ENCODE measurements at regions not wholly inside any gene's neighbourhood (a gene's known extent, or its start where the extent isn't known, plus 50 kb on each side); places are given as distances from the start of the nearest gene placed in this dataset.

DNA sequence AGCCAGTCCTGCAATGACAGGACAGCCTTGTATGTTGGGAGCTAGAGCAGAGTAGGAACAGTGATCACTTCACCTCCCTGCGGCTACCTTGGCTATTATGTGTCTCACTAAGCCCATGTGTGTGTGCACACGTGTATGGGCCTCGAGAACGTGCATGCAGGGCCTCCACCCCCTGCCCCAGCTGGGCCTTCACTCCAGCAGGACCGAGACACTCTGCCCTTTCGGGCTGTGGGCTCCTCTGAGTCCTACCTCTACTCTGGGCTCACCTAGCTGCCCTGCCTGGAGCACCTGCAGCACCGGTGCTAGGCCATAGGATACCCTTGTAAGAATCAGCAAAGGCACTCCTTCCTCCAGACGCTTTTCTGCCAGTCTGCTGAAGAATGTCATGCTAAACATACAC, 77.5 kb downstream of the LINGO1 start:
- H3K9me3 ChIP-seq (ENCODE audit: insufficient read depth, low read depth, low read length), result no peaks in the 10 kb centered on the region
- no peaks in the 10 kb centered on the region for H3K4me1 ChIP-seq (ENCODE audit: insufficient read depth, low read length, poor library complexity, severe bottlenecking)
- no peak for TF ChIP-seq EZH2phosphoT487 (IDR thresholded peaks at IDR 0.05; ENCODE audit: borderline replicate concordance)
- TF ChIP-seq, protein P1, sequence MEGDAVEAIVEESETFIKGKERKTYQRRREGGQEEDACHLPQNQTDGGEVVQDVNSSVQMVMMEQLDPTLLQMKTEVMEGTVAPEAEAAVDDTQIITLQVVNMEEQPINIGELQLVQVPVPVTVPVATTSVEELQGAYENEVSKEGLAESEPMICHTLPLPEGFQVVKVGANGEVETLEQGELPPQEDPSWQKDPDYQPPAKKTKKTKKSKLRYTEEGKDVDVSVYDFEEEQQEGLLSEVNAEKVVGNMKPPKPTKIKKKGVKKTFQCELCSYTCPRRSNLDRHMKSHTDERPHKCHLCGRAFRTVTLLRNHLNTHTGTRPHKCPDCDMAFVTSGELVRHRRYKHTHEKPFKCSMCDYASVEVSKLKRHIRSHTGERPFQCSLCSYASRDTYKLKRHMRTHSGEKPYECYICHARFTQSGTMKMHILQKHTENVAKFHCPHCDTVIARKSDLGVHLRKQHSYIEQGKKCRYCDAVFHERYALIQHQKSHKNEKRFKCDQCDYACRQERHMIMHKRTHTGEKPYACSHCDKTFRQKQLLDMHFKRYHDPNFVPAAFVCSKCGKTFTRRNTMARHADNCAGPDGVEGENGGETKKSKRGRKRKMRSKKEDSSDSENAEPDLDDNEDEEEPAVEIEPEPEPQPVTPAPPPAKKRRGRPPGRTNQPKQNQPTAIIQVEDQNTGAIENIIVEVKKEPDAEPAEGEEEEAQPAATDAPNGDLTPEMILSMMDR (conservative IDR thresholded peaks at IDR 0.05; ENCODE audit: low read length), result no peak
- no peaks in the 10 kb centered on the region for H3K36me3 ChIP-seq (ENCODE audit: insufficient read depth, low read length)
- no peak overlapping the region for H3K4me3 ChIP-seq (ENCODE audit: low read length, poor library complexity, severe bottlenecking)
- no peaks in the 10 kb centered on the region for H3K9me2 ChIP-seq (replicated peaks; ENCODE audit: low read depth, low read length)
- H4K20me1 ChIP-seq (ENCODE audit: insufficient read depth, low read length, poor library complexity, severe bottlenecking), result no peaks in the 10 kb centered on the region
- no peak overlapping the region for H3K4me2 ChIP-seq (ENCODE audit: low read depth, low read length, poor library complexity, severe bottlenecking)
- H2AFZ ChIP-seq (ENCODE audit: low read length), result no peak overlapping the region
- no peaks in the 10 kb centered on the region for H3K79me2 ChIP-seq (ENCODE audit: insufficient read depth, low read length)
- no peaks in the 10 kb centered on the region for H3F3A ChIP-seq (ENCODE audit: low read depth)
- H3K27me3 ChIP-seq (ENCODE audit: insufficient read depth, low read length, poor library complexity, severe bottlenecking), result no peaks in the 10 kb centered on the region
- H3K9ac ChIP-seq (ENCODE audit: low read depth, low read length, poor library complexity, severe bottlenecking), result no peak overlapping the region

DNA sequence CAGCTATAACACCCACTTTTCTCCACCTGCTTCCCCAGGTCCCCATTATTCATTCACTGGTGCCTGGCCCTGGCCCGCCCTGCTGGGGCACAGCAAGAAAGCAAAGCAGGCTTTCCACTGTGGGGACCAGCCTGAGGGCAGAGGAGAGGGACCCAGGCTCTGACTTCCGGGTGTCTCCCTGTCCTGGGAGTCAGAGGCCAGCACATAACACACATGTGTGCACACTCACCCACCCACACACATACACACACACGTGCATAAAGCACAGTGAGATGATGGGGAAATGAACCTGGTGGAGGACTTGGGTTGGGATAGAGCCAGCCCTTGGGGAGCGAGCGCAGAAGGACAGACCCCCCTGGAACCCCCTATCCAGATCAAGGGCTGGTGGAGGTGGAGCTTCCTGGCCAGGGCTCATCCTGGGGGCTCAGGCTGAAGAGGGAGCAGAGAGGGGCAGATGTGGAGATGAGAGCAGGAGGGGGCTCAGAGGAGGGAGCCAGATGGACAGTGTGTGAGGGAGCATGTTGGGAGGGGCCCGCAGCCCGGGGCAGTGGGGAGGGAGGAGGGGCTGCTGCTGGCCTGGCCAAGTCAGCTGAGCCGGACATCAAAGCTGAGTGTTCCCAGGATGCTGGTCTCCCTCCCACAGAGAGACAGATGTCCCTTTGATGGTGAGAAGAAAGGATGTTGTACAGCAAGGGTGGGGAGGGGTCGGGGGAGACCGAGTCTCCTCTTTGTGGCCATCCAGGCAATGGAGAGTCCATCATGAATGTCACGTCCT, 78.2 kb downstream of the LINGO1 start:
- Histone ChIP-seq H3K4me1 (ENCODE audit: insufficient read depth, low read length, poor library complexity, severe bottlenecking) (no peaks in the 10 kb centered on the region), H3K9me3 (ENCODE audit: insufficient read depth, low read depth, low read length) (no peaks in the 10 kb centered on the region), H3K9ac (ENCODE audit: low read depth, low read length, poor library complexity, severe bottlenecking) (no peak overlapping the region), H3K4me2 (ENCODE audit: low read depth, low read length, poor library complexity, severe bottlenecking) (no peak overlapping the region), H3K4me3 (ENCODE audit: low read length, poor library complexity, severe bottlenecking) (no peak overlapping the region), H2AFZ (ENCODE audit: low read length) (no peak overlapping the region), H3K79me2 (ENCODE audit: insufficient read depth, low read length) (no peaks in the 10 kb centered on the region), H4K20me1 (ENCODE audit: insufficient read depth, low read length, poor library complexity, severe bottlenecking) (no peaks in the 10 kb centered on the region), H3K9me2 (replicated peaks; ENCODE audit: low read depth, low read length) (no peaks in the 10 kb centered on the region), H3K27me3 (ENCODE audit: insufficient read depth, low read length, poor library complexity, severe bottlenecking) (no peaks in the 10 kb centered on the region), H3K36me3 (ENCODE audit: insufficient read depth, low read length) (no peaks in the 10 kb centered on the region), H3F3A (ENCODE audit: low read depth) (no peaks in the 10 kb centered on the region)
- no peak for TF ChIP-seq EZH2phosphoT487 (IDR thresholded peaks at IDR 0.05; ENCODE audit: borderline replicate concordance)
- TF ChIP-seq, protein P1 (conservative IDR thresholded peaks at IDR 0.05; ENCODE audit: low read length), result no peak

DNA sequence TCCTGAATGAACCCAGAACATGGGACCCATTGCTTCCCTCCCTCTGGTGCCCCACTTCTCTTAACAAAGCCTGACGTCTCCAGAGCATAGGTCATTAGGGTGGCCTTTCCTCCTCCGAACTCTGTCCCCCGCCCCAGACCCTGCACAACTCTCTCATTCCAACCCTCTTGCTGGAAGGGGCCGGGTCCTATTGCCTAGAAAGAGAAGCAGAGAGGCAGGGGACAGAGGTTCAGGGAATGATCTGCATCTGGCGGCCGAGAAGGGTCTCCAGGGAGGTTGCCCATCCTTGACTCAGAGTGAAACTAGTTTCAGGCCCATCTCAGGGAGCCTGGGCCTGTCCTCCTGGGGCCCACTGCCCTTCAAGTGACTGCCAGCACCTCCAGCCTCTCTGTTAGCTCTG, 79.0 kb downstream of the LINGO1 start:
- no peaks in the 10 kb centered on the region for H3F3A ChIP-seq (ENCODE audit: low read depth)
- H3K27me3 ChIP-seq (ENCODE audit: insufficient read depth, low read length, poor library complexity, severe bottlenecking), result no peaks in the 10 kb centered on the region
- H3K9me2 ChIP-seq (replicated peaks; ENCODE audit: low read depth, low read length), result no peaks in the 10 kb centered on the region
- H2AFZ ChIP-seq (ENCODE audit: low read length), result no peak overlapping the region
- H3K79me2 ChIP-seq (ENCODE audit: insufficient read depth, low read length), result no peaks in the 10 kb centered on the region
- no peaks in the 10 kb centered on the region for H3K36me3 ChIP-seq (ENCODE audit: insufficient read depth, low read length)
- peaks cover 2% of the 10 kb centered on the region for H3K4me1 ChIP-seq (ENCODE audit: insufficient read depth, low read length, poor library complexity, severe bottlenecking)
- no peaks in the 10 kb centered on the region for H4K20me1 ChIP-seq (ENCODE audit: insufficient read depth, low read length, poor library complexity, severe bottlenecking)
- H3K9ac ChIP-seq (ENCODE audit: low read depth, low read length, poor library complexity, severe bottlenecking), result no peak overlapping the region
- TF ChIP-seq, protein P1 (conservative IDR thresholded peaks at IDR 0.05; ENCODE audit: low read length), result no peak
- no peak for TF ChIP-seq EZH2phosphoT487 (IDR thresholded peaks at IDR 0.05; ENCODE audit: borderline replicate concordance)
- no peaks in the 10 kb centered on the region for H3K9me3 ChIP-seq (ENCODE audit: insufficient read depth, low read depth, low read length)
- no peak overlapping the region for H3K4me2 ChIP-seq (ENCODE audit: low read depth, low read length, poor library complexity, severe bottlenecking)
- no peak overlapping the region for H3K4me3 ChIP-seq (ENCODE audit: low read length, poor library complexity, severe bottlenecking)
